Activated naive CD8-positive, alpha-beta T cell treated with anti-CD3 and anti-CD28 coated beads, Interleukin-2, amount 10 ng/mL, durations not matched to agents 7 days and 5 days (primary cell): ENCODE measurements at regions not wholly inside any gene's neighbourhood (a gene's known extent, or its start where the extent isn't known, plus 50 kb on each side); places are given as distances from the start of the nearest gene placed in this dataset.
"Not testable (repeated sequence)": the region's sequence is repeated elsewhere in the genome, so short reads cannot be mapped to it uniquely, and the experiment has no call there.

Source experiments
- ATAC-seq: fragments of 150-1000 bp; cut with Tn5 transposase; one replicate; pipeline ENCODE4 v1.10.0; 2021; ENCODE audit warnings: low read depth, moderate library complexity
- POLR2A ChIA-PET: fragments of 350-600 bp; sonication (Branson Sonifier 250); formaldehyde crosslinking; loops from one replicate; lab custom pipeline; 2021; ENCODE audit warnings: antibody characterized with exemption; lab: Charles Lee
- DNase-seq: peaks from one replicate; pipeline ENCODE4 v3.0.0; 2021
- H3K27ac Mint-ChIP-seq: one replicate; pipeline ENCODE4 v1.8.0; 2022; ENCODE audit warnings: mild to moderate bottlenecking, mixed read lengths
- H3K27me3 Mint-ChIP-seq: one replicate; pipeline ENCODE4 v1.8.0; 2022; ENCODE audit warnings: mild to moderate bottlenecking, moderate library complexity, mixed read lengths
- H3K36me3 Mint-ChIP-seq: one replicate; pipeline ENCODE4 v1.8.0; 2021; ENCODE audit warnings: mild to moderate bottlenecking, mixed read lengths
- H3K4me1 Mint-ChIP-seq: one replicate; pipeline ENCODE4 v1.8.0; 2021; ENCODE audit warnings: mixed read lengths
- H3K4me3 Mint-ChIP-seq: one replicate; pipeline ENCODE4 v1.8.0; 2022; ENCODE audit warnings: mild to moderate bottlenecking, moderate library complexity, mixed read lengths
- H3K9me3 Mint-ChIP-seq: one replicate; pipeline ENCODE4 v1.8.0; 2021; ENCODE audit warnings: mixed read lengths

GRCh38 chr11:23764286-23764685 is 732.6 kb upstream of the LUZP2 start:
- DNase-seq (no peak), ATAC-seq (no peak)
- H3K27me3 Mint-ChIP-seq, result no peaks in the 10 kb centered on the region
- H3K4me3 Mint-ChIP-seq, result no peak overlapping the region
- H3K4me1 Mint-ChIP-seq, result no peaks in the 10 kb centered on the region
- H3K9me3 Mint-ChIP-seq, result peaks cover 4% of the 10 kb centered on the region
- POLR2A ChIA-PET, result no interaction called here
- H3K27ac Mint-ChIP-seq, result no peak overlapping the region
- no peaks in the 10 kb centered on the region for H3K36me3 Mint-ChIP-seq

GRCh38 chr11:23765682-23766252 is 731.1 kb upstream of the LUZP2 start:
- POLR2A ChIA-PET, result no interaction called here
- ATAC-seq (no peak), DNase-seq (no peak)
- no peak overlapping the region for H3K27ac Mint-ChIP-seq
- no peaks in the 10 kb centered on the region for H3K27me3 Mint-ChIP-seq
- no peaks in the 10 kb centered on the region for H3K36me3 Mint-ChIP-seq
- no peaks in the 10 kb centered on the region for H3K4me1 Mint-ChIP-seq
- no peak overlapping the region for H3K4me3 Mint-ChIP-seq
- peaks cover 4% of the 10 kb centered on the region for H3K9me3 Mint-ChIP-seq

GRCh38 chr11:23767576-23767975 is 729.3 kb upstream of the LUZP2 start:
- no peak for ATAC-seq
- no peaks in the 10 kb centered on the region for H3K36me3 Mint-ChIP-seq
- peaks cover 4% of the 10 kb centered on the region for H3K9me3 Mint-ChIP-seq
- H3K4me3 Mint-ChIP-seq, result no peak overlapping the region
- H3K27me3 Mint-ChIP-seq, result no peaks in the 10 kb centered on the region
- no peak overlapping the region for H3K27ac Mint-ChIP-seq
- DNase-seq, result no peak
- POLR2A ChIA-PET, result no interaction called here
- H3K4me1 Mint-ChIP-seq, result no peaks in the 10 kb centered on the region

GRCh38 chr11:23769214-23769613 is 727.6 kb upstream of the LUZP2 start:
- Mint-ChIP-seq H3K36me3 (no peaks in the 10 kb centered on the region), H3K4me1 (no peaks in the 10 kb centered on the region), H3K4me3 (no peak overlapping the region), H3K9me3 (peaks cover 4% of the 10 kb centered on the region), H3K27ac (no peak overlapping the region), H3K27me3 (no peaks in the 10 kb centered on the region)
- DNase-seq (no peak), ATAC-seq (no peak)
- POLR2A ChIA-PET, result no interaction called here

DNA sequence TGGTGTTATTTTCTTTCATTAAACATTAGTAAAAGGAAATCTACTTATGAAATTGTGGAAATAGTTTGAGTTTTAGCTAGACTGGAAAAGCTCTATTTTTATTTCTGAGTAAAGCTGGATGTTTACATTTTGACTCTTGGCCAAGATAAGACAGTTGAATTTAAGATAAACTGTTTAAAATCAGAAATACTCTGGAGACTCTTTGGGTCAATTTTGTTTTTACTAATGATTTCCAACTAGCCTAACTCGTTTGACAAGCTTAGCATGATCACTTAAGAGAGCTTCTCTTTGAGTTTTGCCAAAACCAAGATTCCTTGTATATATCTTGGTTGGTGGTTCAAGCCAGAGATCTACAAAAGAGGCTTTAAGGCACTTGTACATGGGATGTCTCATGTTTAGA is 724.8 kb upstream of the LUZP2 start:
- no peaks in the 10 kb centered on the region for H3K4me1 Mint-ChIP-seq
- no peaks in the 10 kb centered on the region for H3K36me3 Mint-ChIP-seq
- ATAC-seq, result no peak
- no peaks in the 10 kb centered on the region for H3K27me3 Mint-ChIP-seq
- H3K4me3 Mint-ChIP-seq, result no peak overlapping the region
- no peaks in the 10 kb centered on the region for H3K9me3 Mint-ChIP-seq
- H3K27ac Mint-ChIP-seq, result no peak overlapping the region
- POLR2A ChIA-PET, result no interaction called here
- DNase-seq, result no peak

- no peaks in the 10 kb centered on the region for H3K27me3 Mint-ChIP-seq
- no peaks in the 10 kb centered on the region for H3K36me3 Mint-ChIP-seq
- DNase-seq, result no peak
- H3K9me3 Mint-ChIP-seq, result no peaks in the 10 kb centered on the region
- no peak for ATAC-seq
- POLR2A ChIA-PET, result no interaction called here
- H3K27ac Mint-ChIP-seq, result no peak overlapping the region
- H3K4me1 Mint-ChIP-seq, result no peaks in the 10 kb centered on the region
- H3K4me3 Mint-ChIP-seq, result no peak overlapping the region
These were observed 717.9 kb upstream of the LUZP2 start for GRCh38 chr11:23778971-23779370.

DNA sequence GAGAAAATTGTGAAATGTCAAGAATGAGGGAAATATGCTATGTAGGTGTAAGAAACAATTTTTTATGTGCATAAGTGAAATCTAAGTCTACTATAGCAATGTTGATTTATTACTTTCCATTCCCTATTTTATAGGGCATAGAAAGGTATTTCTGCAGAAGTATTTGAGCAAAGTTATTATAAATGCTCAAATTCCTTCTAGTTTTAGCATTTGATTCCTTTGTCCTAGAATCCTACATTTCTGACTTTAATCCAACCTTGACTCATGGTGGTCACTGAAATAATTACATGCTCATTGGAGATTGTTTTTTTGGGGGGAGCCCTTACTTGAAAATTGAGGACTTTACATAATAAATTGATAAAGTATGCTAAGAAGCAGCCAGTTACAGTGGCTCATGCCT is 716.6 kb upstream of the LUZP2 start:
- DNase-seq (no peak), ATAC-seq (no peak)
- Mint-ChIP-seq H3K27me3 (no peaks in the 10 kb centered on the region), H3K9me3 (no peaks in the 10 kb centered on the region), H3K4me1 (no peaks in the 10 kb centered on the region), H3K27ac (no peak overlapping the region), H3K4me3 (no peak overlapping the region), H3K36me3 (no peaks in the 10 kb centered on the region)
- POLR2A ChIA-PET, result no interaction called here

DNA sequence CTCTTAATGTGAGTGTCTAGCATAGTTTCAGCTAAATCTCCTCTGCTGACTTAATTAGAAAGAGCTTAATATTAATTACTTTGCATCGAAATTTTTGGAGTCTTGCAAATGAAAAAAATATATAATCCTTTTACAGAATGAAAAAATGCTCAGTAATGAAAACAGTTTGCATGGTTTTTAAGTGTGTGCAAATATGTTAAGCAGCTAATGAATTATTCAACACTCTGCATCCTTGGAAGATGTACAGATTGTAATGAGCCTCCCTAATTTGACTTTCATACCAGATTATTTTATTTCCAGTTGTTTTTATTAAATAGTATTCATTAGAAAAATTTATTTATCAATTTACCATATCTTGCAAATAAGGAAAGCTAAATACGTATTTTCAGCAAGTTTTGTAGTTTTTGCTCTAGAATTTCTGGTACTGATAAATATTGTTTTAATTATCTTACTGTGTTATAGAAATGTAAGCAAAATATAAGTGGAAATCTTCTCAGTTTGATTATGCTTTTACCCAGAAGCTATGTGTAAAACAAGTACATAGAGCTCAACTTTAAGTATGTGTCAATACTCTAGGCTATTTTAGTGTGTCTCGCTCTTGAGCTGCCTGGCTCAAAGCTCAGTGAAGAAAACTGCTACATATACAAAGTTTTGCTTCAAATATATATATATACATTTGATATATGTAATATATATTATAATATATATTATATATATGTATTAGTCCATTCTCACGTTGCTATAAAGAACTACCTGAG is 714.9 kb upstream of the LUZP2 start:
- Mint-ChIP-seq H3K4me1 (no peaks in the 10 kb centered on the region), H3K4me3 (no peak overlapping the region), H3K27ac (no peak overlapping the region), H3K9me3 (no peaks in the 10 kb centered on the region), H3K36me3 (no peaks in the 10 kb centered on the region), H3K27me3 (no peaks in the 10 kb centered on the region)
- no peak for ATAC-seq
- POLR2A ChIA-PET, result no interaction called here
- DNase-seq, result no peak

GRCh38 chr11:23786974-23787373 is 709.9 kb upstream of the LUZP2 start:
- H3K27me3 Mint-ChIP-seq, H3K4me1 Mint-ChIP-seq, POLR2A ChIA-PET, H3K36me3 Mint-ChIP-seq, H3K9me3 Mint-ChIP-seq, H3K27ac Mint-ChIP-seq, DNase-seq, ATAC-seq, H3K4me3 Mint-ChIP-seq: not testable (repeated sequence)

DNA sequence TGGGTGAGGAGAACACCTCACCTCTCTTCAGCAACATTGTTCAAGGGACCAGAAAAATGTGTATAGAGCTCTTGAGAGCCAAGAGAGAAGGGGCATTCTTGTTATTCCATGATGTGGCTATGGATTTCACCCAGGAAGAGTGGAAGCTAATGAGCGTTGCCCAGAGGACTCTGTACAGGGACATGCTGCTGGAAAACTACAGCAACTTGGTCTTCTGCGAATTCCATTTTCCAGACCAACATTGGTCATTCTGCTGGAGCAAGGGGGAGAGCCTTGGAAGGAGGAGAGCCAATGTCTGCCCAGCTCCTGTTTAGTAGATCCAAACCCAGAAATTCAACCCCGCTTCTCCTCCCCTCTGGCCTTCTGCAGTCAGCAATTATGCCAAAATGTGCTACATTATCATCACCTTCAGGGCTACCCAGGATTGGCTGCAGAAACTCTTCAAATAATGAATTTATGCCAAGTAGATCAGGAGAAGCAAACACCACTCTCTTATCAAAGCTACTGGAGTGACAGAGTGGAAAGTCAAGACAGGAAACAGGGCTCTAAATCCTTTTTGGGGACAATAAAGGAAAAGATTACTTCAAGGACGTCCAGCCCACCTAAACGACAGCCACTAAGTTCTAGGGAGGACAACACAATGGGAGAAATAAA is 707.5 kb upstream of the LUZP2 start:
- H3K36me3 Mint-ChIP-seq, result no peaks in the 10 kb centered on the region
- H3K27ac Mint-ChIP-seq, result no peak overlapping the region
- POLR2A ChIA-PET, result no interaction called here
- H3K27me3 Mint-ChIP-seq, result no peaks in the 10 kb centered on the region
- no peak overlapping the region for H3K4me3 Mint-ChIP-seq
- ATAC-seq, result no peak
- H3K9me3 Mint-ChIP-seq, result no peaks in the 10 kb centered on the region
- no peak for DNase-seq
- H3K4me1 Mint-ChIP-seq, result no peaks in the 10 kb centered on the region

GRCh38 chr11:23789938-23790371 is 706.9 kb upstream of the LUZP2 start:
- Mint-ChIP-seq H3K9me3 (no peaks in the 10 kb centered on the region), H3K36me3 (no peaks in the 10 kb centered on the region), H3K4me1 (no peaks in the 10 kb centered on the region), H3K4me3 (no peak overlapping the region), H3K27ac (no peak overlapping the region), H3K27me3 (no peaks in the 10 kb centered on the region)
- ATAC-seq, result no peak
- POLR2A ChIA-PET, result no interaction called here
- no peak for DNase-seq

GRCh38 chr11:23797624-23798419 is 699.0 kb upstream of the LUZP2 start:
- Mint-ChIP-seq H3K4me3 (no peak overlapping the region), H3K4me1 (no peaks in the 10 kb centered on the region), H3K9me3 (no peaks in the 10 kb centered on the region), H3K27me3 (no peaks in the 10 kb centered on the region), H3K27ac (no peak overlapping the region), H3K36me3 (no peaks in the 10 kb centered on the region)
- DNase-seq, result no peak
- POLR2A ChIA-PET, result no interaction called here
- no peak for ATAC-seq

DNA sequence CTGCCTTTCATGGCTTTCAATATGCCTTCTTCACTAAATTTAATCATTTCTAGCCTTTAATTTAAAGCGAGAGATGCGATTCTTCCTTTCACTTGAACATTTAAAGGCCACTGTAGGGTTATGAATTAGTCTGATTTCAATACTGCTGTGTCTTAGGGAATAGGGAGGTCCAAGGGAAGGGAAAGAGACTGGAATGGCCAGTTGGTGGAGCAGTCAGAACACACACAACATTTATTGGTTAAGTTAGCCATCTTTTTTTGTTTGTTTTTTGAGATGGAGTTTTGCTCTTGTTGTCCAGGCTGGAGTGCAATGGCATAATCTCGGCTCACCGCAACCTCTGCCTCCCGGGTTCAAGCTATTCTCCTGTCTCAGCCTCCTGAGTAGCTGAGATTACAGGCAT is 662.5 kb upstream of the LUZP2 start:
- POLR2A ChIA-PET, H3K4me1 Mint-ChIP-seq, H3K36me3 Mint-ChIP-seq, DNase-seq, H3K27ac Mint-ChIP-seq, H3K4me3 Mint-ChIP-seq, ATAC-seq, H3K9me3 Mint-ChIP-seq, H3K27me3 Mint-ChIP-seq: not testable (repeated sequence)
